G401 (cell line): ENCODE measurements at regions not wholly inside any gene's neighbourhood (a gene's known extent, or its start where the extent isn't known, plus 50 kb on each side); places are given as distances from the start of the nearest gene placed in this dataset.

ENCODE experiments used
- DNase-seq: peaks from one replicate; pipeline ENCODE4 v3.0.0-alpha.2; 2015; ENCODE audit warnings: low spot score
- in situ Hi-C: cut with HindIII; loops from 2 replicates; pipeline ENCODE4 v1.10.0; 2016; ENCODE audit warnings: low sequenced_read_pairs, mixed read lengths

DNA sequence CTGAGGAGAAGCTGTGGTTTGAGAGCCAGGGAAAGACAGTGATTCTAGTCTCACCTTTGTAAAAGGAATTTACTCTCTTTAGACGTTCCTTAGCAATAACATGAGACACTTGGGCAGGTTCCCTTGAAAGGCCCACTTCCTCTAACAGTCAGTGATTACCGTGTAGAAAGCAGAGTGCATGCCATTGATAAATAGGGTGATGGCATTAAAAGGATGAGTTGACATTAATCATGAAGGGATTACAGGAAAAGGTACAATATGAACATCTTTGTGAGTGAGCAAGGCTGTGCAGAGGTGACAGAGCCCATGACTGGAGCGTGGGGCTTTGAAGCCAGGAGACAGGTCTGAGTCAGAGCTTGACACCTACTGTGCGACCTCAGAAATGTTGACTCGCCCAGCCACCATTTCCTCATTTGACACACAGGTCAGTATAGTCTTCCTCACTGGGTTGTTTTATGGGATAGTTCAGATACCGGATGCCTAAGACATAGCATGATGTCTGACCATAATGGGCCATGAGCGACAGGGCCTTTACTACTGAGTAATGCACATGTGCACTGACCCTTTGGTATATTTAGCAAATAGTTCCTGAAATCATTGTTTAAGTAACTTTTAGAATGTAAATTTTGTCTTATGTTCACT is 341.7 kb upstream of the MTNR1B start:
- in situ Hi-C loops, result no loop called here
- no peak for DNase-seq

DNA sequence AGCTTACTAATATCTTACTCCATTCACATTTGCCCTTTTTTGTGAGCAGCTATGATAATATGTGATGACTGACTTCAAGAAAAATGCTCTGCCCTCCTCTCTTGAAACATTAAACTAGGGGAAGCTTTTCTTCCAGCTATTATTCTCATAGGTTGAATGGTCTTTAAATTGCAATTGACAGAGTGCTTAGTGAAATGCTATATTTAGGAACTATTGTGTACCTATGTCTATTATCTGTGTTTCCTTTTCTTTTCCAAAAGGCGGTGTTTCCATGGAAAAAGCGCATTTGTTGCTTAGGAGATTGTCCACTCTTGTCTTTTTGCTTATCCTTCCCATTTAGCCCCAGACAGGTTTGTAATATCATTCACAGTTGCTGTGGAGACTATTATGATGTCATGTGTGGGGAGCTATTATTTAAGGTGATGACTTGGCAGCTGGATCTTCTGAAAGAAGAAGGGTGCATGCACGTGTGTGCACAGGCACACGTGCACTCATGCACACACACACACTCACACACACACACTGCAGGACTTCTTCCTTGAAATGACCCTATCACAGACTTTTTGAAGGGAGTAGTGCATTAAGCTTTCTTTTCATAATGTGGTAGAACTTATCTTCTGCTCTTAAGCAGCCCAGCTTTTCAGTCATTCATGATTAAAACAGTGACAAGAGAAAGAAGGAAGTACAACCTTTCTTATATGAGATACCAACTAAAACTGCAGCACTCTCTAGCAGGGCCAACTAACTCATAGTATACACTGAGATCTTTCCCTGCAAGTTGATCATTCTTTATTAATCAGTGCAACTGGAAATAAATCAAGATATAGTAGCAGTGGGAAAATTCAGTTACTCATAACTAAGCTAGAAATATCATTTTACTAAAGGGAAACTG is 340.8 kb upstream of the MTNR1B start:
- in situ Hi-C loops, result no loop called here
- no peak for DNase-seq

DNA sequence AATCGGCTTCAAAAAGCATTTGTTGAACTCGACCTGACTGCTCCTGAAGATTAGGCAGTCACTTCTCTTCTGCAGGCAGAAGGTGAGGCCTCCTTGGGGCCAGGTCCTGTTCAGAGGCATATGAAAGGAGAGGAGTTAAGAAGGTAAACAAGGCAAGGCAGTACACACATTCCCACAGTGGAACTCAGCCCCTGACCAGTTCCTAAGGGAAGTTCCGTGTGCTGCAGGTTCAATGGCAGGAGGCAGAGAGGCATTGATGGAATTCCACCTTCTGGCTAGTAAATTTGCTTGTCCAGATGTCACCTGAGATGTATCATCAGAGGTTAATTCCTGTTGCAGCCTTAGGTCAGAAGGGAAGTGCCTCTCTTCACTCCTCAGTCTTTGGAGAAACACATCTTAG is 337.0 kb upstream of the MTNR1B start:
- DNase-seq, result no peak
- in situ Hi-C loops, result no loop called here

DNA sequence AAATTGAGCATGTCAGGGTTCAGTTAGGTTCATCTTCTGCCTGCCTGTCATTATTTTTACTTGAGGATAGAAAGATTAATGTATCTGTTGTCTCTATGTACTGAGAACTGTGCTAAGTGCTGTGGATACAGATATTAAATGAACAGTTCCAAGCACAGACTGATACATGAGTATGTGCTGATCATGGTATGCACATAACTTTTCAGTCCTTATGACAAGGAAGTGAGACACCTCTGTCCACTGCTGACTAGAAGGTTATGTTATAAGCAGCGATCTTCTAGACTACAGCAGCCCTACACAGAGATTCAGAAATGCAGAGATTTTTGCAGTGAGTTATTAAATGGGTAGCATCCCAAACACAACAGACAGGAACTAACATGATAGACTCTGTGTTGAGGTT is 335.6 kb upstream of the MTNR1B start:
- no peak for DNase-seq
- in situ Hi-C loops, result no loop called here

DNA sequence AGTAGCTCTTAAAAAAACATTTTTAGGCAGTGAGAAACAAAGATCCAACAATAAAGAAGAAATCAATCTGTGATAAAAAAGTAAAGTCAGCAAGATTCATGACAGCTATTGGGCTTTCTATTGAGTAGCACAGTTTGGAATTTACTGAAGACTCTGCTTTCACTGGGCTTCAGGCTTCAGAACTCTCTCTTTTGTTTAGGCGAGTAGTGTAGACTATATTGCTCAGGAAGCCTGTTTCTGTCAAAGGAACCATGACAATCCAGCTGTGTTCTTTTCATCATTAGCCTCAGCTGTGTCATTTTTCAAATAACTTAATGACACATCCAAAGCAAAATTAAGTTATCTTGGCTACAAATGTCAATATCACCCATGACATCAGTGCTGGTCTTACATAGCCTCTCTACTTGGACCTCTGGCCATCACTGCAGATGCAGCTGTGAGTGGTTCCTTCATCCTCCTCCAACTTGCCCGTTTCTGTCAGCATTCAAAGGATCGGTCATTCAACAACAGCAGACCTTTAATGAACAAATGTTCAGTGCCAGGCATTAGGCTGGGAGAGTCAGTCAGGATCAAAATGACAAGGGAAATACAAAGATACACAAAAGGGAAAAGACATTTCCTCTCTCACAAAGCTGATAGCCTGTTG is 332.8 kb upstream of the MTNR1B start:
- no peak for DNase-seq
- in situ Hi-C loops, result no loop called here

DNA sequence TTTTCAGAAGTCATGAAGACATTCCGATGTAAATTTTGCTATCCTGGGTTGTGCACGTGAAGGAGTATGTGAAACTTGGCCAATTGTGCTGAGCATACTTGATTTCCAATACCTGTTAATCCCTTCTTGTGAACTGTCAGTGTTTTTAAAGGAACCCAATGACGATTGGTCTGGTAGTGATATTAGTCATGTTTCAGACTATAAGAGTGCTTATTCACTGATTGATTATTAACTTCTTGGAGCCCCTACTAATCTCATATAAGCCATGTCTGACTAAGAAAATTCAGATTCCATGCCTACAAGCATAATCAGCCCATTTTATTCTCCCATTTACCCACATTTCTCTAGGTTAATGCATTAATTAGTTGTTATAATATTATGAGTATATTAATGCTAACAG is 330.8 kb upstream of the MTNR1B start:
- no peak for DNase-seq
- in situ Hi-C loops, result no loop called here

DNA sequence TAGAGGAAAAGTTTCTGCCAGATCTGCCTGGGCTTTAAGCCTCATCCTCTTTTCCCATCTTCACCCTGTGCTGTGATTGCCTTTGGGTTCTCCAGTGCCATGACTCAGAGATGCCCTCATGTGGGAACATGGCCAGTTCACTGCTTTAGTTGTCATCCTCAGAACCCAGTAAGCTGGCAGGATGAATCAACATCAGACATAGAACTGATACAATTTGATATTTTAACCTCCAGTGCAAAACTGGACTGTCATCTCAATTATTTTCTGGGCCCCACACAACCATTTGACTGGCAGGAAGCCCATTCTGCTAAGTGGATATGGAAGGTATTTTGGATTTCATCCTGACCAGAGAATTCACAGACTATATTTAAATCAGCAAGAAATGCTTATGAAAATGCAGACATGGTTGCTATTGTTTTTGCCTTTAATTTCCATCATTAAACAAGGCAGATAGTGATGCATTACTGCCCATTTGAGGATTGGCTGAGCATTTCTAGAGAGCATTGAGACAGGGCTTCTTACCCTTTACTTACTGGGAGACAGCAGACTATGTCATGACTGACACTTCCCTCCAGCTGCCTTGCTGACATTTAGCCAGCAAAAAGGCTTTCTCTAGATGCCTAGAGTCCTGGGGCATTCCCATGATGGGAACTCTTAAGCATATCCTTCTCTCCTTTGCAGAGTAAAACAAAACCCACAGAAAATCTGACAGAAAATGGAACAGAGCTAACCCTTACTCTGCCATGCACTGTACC is 327.1 kb upstream of the MTNR1B start:
- in situ Hi-C loops, result no loop called here
- no peak for DNase-seq

DNA sequence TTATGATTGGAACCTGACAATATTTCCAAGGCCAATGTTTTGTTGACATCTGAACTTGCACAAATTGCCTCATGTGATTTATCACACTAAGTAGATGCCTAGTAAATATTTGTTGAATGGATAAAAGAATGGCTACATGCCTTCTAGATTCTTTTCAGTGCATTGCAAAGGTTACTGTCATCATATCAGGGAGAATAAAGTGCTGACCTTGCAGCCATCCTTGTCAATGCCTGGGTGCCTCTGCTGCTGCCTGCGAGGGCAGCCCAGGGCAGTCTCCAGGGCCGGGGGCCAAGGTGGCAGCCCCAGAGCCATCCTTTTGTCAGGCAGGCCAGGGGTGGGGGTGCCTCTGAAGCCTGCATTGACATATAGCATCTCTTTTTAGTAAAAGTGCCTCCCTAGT is 325.6 kb upstream of the MTNR1B start:
- in situ Hi-C loops, result no loop called here

DNA sequence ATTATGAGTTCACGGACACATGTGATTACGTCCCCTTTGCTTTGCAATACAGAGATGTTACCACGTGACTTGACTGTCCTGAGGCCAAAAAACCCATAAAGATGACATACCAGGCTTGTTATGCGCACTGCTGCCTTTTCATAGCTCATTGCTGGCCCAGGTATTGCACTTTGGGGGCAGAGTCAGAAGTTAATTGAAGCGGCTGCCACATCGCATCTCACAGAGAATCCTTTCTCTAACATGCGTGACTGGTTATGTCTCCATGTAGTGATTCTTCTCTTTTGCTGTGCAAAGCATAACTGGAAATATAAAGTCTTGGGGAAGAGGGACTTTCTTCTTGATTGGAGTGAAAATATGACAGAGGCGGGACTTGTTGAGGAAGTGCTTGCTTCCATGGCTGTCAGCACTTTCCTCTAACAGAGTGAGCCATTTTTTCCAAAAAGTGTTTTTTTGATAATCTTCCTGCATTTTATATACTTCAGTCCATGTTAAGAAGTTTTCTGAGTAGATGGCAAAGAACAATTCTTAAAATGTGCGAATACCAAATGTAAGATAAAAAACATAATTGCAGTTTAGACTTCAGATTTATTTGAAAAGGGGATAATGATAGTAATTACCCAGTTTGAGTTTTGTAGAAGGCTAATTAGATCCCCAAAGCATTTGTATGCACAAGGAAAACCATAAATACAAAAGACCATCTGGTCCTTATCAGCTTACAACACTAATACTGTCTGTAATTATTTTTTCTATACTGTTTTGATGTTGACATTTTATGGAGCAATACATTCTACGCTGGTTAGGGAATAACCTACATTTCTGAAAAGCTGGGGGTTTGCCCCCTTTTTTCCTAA is 324.6 kb upstream of the MTNR1B start:
- in situ Hi-C loops, result no loop called here
- no peak for DNase-seq

More for the DNA sequence above, 325.6 kb upstream of the MTNR1B start:
- no peak for DNase-seq

DNA sequence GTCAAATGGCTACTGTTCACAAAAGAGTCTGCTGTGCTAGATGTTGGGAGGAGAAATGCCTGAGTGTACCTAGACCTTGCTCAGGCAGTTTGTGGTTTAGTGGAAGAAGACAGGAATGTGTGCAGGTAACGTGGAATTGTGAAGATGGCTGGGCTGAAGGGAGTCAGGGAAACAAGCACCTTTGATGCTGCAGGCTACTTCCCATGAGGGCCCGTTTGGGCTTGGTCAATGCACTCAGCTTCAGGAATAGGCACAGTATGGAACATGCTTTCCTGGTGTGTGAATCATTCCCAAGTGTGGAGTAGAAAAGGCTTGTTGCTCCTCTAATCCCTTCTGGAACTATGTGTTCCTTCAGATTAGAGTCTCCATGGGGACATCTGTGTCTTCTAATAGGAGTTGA is 318.3 kb upstream of the MTNR1B start:
- in situ Hi-C loops, result no loop called here

DNA sequence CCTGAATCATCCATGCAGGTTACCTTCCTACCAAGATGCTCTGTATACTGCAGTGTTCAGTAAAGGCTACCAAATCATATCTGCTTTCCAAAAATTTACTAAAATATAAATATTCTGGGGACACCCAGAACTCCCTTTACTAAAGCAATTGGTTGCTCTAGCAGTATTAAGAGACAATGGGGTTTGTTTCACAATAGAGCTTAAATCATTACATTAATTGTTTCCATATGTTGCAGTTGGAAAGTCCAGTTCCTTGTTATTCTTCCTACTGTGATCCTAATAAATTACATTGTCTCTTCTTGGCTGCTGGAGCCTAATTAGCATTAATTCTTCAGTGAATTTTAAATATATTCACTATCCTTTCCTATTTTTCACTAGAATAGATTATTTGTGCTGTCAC is 316.0 kb upstream of the MTNR1B start:
- DNase-seq, result no peak
- in situ Hi-C loops, result no loop called here

More for the DNA sequence above, 318.3 kb upstream of the MTNR1B start:
- no peak for DNase-seq

DNA sequence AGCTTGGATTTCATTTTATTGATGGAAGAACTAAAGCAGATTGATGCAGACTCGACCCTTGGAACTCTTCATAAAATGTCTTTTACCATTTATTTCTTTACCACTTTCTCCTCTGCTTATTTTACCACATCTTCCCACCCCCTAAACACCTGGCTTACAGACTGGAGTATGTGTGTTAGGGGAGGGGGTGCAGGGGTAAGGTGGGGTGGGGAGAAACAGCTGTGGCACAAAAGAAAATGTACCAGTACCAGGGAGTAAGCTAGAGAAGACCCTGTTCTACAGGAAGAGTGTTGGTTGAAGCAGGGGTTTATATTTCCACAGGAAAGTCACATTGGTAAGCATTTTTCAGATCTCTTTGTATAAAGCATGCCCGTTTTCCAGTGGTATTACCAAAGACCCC is 312.7 kb upstream of the MTNR1B start:
- no peak for DNase-seq
- in situ Hi-C loops, result no loop called here

DNA sequence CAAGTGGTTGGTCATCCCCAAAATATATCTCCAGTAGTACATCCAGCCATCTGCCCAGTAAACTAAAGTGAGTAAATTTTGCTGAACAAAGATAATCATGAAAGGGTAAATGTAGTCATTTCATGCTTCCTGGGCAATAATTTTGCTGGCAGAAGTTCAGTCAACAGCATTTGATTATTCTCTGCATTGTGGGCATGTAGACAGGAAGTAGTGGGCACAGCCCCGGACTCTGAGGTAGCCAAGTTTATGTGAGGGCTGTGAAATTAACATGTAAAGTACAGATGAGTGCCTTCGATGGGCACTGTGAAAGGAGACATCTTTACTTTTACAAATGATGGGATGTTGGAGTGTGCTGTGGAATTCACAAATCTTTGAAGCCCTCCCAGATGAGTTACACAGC is 312.2 kb upstream of the MTNR1B start:
- DNase-seq, result no peak
- in situ Hi-C loops, result no loop called here

DNA sequence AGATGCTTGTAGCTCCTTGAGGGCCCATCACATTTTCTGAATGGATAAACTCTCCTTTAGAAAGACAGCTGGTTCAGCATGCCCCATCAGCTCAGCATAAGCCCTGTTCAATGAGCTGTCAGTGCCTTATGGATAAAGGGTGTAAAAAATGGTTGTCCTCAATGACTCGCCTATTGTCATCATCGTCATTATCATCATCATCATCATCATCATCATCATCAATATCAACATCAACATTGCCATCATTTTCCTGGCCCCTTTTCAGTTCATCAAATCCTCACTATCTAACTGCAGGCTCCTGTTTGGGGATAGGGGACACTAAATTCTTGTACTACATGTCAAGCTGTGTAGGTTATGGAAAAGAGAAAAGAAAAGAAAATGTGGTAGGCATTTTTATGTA is 310.7 kb upstream of the MTNR1B start:
- DNase-seq, result no peak
- in situ Hi-C loops, result no loop called here

DNA sequence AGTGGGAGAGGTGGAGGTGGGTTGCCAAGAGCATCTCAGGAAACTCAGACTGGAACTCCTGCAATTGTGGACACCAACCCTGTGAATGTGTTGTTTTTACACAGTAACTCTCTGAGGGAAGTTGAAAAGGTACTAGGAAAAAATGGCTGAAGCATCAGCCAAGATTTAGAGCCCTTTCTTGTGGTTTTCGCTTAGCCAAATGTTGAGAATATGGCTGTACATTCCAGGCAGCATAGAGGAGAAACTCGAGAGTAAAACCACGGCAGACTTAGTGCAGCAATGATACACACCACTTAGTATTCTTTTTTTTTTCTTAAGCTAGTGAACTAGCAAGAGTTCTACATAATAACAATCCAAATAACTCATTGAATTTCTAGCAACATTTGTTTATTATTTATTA is 309.7 kb upstream of the MTNR1B start:
- DNase-seq, result no peak
- in situ Hi-C loops, result no loop called here

DNA sequence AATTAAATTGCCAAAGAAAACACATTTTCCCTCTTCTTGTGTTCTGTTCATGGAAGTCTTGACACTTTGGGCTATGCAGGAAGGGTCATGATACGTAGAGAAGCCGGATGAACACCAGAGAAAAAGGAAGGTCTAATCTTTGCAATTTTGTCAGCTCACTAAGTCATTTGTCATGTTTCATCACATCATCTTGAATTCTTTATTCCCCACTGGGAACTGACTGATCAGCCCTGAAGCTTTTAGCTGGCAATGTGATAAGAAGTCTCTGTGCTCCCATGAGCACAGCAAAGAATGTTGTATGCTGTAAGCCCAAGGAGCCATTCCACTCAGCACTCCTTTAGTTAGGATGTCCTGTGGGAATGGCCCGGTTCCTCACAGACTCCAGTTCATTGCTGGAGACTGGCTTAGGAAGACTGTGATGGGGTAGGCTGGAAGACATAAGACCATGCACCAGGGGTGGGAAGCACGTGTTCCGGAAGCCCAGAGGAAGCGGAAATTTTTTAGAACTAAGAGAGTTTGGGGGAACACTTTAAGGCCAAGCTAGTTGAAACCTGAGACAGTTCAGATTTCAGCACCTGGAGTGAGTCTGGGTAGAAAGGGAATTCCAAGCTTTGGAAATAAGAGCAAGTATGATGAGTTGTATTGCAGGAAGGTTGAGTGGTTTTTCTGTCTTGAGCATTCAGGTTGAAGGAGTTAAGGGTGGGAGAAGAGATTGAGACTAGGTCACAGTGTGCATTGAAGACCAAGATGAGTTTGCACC is 306.7 kb upstream of the MTNR1B start:
- in situ Hi-C loops, result no loop called here
- no peak for DNase-seq

DNA sequence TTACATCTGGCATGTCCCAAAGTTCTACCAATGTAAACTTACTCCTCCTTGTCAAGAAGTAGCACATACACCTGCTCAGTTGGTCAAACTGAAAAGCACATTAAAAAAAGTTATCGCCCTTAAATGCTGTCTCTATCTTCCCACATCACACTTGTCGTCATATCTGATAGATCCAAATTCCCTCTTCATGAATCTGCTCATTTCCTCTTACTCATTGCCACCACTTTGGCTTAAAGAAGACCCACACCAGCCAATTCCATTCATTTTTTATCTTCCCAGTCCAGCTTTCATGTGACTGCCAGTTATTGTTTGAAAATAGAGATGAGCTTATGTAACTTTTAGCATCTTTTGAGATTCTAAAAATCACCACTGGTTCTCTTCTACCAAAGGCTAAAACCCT is 305.9 kb upstream of the MTNR1B start:
- in situ Hi-C loops, result no loop called here
- DNase-seq, result no peak

DNA sequence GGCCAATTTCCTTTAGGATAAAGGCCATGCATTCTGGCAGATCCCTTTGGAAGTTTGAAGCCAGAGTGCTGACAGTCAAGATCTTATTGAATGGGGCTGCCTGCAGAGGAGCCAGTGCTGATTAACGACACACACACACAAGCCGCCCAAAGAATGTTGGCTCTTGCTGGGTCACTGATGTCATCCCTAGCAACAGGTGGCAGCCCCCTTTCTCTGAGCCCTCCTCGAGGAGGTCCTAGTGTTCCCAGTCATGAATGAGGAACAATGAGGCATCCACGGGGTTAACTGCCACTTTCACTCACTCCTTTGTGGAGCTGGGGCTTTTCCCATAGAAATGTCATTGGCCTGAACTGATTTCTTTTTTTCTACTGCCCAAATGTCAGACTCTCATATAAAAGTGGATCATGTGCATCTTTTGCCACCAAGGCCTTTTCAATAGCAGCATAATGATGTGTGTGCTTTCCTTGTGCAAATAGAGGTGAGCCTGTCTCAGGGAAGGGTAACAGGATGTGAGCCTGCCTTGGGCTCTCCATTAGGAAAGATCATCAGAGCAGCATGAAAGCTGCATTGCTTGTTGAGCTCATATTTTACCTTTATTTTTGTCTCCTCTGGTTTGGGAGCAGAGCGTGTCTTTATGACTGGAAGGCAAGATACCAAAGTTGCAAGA is 301.8 kb upstream of the MTNR1B start:
- DNase-seq, result peak; percentile 8

More for the DNA sequence above, 301.8 kb upstream of the MTNR1B start:
- in situ Hi-C loops, result no loop called here
